SH-SY5Y (cell line): ENCODE measurements at regions not wholly inside any gene's neighbourhood (a gene's known extent, or its start where the extent isn't known, plus 50 kb on each side); places are given as distances from the start of the nearest gene placed in this dataset.

Source experiments
- GATA2 ChIP-seq: IDR thresholded peaks from 2 replicates; pipeline ENCODE4 v1.6.1; 2011; ENCODE audit warnings: mild to moderate bottlenecking, low read depth, low read length
- GATA3 ChIP-seq: IDR thresholded peaks from 2 replicates; pipeline ENCODE4 v1.6.1; 2011; ENCODE audit warnings: low read depth, mild to moderate bottlenecking, low read length, moderate library complexity

GRCh38 chr9:82073551-82074543 is 85.3 kb downstream of the SPATA31D1 start:
- no peak for TF ChIP-seq GATA2
- no peak for TF ChIP-seq GATA3
